ENCODE measurements at regions not wholly inside any gene's neighbourhood (a gene's known extent, or its start where the extent isn't known, plus 50 kb on each side); places are given as distances from the start of the nearest gene placed in this dataset.

DNA sequence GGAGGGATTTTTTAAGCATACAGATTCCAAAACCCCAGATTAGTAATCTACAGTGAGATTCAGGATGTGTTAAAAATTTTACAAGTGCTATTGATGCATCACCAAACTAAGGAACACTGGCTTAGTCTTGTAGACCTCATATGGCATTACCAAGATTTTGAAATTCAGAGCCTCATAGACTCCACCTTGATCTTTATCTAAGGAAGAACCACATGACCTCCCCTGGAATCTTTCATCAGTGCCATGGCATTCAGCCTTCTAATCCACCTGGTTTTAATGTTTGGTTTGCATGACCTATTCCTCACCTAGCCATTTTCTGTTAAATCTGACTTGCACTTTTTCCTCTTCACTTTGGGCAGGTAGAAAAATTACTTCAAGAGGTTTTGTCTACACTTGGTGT is 171.6 kb downstream of the NKX6-1 start:
- DNase-seq (ENCODE audit: extremely low read depth, insufficient read length) = no peak
- H3K27me3 ChIP-seq (replicated peaks; ENCODE audit: control insufficient read depth, insufficient read depth, low read length) = no peaks in the 10 kb centered on the region
- no peak for TF ChIP-seq CTCF (IDR thresholded peaks at IDR 0.05; ENCODE audit: insufficient read depth, low read length, poor library complexity, severe bottlenecking)
- no peaks in the 10 kb centered on the region for H3K36me3 ChIP-seq (ENCODE audit: control insufficient read depth, insufficient read depth, low read length)
- H3K4me3 ChIP-seq (replicated peaks; ENCODE audit: low read depth, low read length) = no peak overlapping the region

DNA sequence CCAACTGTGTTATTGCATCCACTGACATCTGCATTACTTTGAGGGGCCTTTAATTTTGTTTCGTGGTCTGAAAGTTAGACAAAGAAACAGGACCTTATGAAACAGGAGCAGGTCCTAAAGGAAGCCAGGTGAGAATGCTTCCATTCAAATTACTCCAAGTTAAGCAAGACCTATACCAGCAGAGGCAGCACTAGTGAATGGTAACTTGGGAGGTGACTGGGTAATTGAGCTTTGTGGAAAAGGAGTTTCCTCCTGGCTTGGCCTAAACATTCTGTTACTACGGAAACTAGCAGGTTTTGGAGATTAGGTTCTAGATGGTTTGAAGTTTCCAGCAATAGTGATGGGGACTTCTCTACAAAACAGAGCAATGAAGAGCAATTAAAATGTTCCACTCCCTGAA is 173.5 kb downstream of the NKX6-1 start:
- H3K4me3 ChIP-seq (replicated peaks; ENCODE audit: low read depth, low read length) = no peak overlapping the region
- TF ChIP-seq CTCF (IDR thresholded peaks at IDR 0.05; ENCODE audit: insufficient read depth, low read length, poor library complexity, severe bottlenecking) = no peak
- H3K36me3 ChIP-seq (ENCODE audit: control insufficient read depth, insufficient read depth, low read length) = no peaks in the 10 kb centered on the region
- no peaks in the 10 kb centered on the region for H3K27me3 ChIP-seq (replicated peaks; ENCODE audit: control insufficient read depth, insufficient read depth, low read length)
- no peak for DNase-seq (ENCODE audit: extremely low read depth, insufficient read length)

DNA sequence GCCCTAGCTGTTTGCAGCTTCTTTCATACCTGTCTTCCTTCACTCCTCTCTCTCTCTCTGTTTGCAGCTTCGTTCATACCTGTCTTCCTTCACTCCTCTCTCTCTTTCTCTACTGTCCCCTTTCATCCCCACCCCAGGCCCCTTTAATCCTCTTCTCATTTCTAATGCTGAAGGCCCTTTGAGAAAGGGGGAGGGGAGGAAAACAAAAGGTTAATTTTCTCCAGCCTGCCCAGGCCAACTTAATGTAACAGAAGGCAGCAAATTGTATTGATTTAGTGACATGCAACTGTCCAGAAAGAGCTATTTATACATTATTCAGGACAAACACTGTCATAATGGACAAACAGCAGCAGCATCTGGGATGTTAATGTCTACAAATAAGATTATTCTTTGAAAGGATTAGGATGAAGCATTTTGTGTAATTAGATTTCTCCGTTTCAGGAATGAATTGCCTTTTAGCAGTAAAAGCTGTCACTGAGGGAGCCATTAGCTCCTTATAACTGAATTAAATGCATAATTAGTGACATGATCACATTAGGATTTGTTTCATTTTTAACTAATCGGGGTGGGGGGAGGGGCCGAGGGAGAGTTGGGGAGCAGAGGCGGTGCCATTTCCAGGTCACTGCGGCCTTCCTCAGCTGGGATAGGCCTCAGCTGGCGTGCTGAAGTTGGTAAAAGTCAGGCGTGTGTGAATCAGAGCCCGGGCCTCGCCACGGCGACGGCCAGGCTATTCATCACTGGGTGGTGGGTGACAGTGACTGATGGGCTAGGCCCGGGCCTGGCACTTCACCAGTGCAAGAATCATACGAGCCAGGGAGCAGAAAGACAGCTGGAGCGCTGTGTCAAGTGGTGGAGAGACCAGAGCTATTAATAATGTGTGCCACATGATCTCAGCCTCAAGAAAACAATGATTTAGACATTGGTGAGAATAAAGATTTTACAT is 174.5 kb downstream of the NKX6-1 start:
- TF ChIP-seq CTCF (IDR thresholded peaks at IDR 0.05; ENCODE audit: insufficient read depth, low read length, poor library complexity, severe bottlenecking) = no peak
- Histone ChIP-seq H3K4me3 (replicated peaks; ENCODE audit: low read depth, low read length) (no peak overlapping the region), H3K36me3 (ENCODE audit: control insufficient read depth, insufficient read depth, low read length) (no peaks in the 10 kb centered on the region), H3K27me3 (replicated peaks; ENCODE audit: control insufficient read depth, insufficient read depth, low read length) (no peaks in the 10 kb centered on the region)
- DNase-seq (ENCODE audit: extremely low read depth, insufficient read length) = no peak

- no peaks in the 10 kb centered on the region; the same call in 1 of the 2 replicates for H3K27me3 ChIP-seq (replicated peaks; ENCODE audit: control insufficient read depth, insufficient read depth, low read length)
- no peaks in the 10 kb centered on the region for H3K36me3 ChIP-seq (ENCODE audit: control insufficient read depth, insufficient read depth, low read length)
- no peak for DNase-seq (ENCODE audit: extremely low read depth, insufficient read length)
- H3K4me3 ChIP-seq (replicated peaks; ENCODE audit: low read depth, low read length) = no peak overlapping the region
- no peak for TF ChIP-seq CTCF (IDR thresholded peaks at IDR 0.05; ENCODE audit: insufficient read depth, low read length, poor library complexity, severe bottlenecking)
Observed at GRCh38 chr4:84319124-84319523, 180.0 kb downstream of the NKX6-1 start.

DNA sequence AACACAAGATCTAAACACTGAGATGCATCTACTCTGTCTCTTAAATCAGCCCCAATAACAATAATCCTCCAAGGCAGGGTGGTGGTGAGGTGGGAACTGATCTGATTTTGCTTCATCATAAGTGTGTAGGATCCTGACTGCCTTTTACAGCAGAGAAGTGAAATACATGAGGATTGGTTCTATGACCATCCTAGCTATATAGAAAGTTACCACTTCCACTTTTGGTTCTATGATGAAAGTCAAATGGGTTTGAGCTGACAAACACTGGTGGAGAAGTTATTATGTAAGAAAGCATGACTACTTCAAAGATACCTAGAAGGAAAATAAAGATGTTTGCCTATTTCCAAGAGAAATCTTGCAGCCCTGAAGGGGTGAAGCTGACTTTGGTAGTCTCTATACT is 181.6 kb downstream of the NKX6-1 start:
- TF ChIP-seq CTCF (IDR thresholded peaks at IDR 0.05; ENCODE audit: insufficient read depth, low read length, poor library complexity, severe bottlenecking) = no peak
- no peak for DNase-seq (ENCODE audit: extremely low read depth, insufficient read length)
- Histone ChIP-seq H3K27me3 (replicated peaks; ENCODE audit: control insufficient read depth, insufficient read depth, low read length) (no peaks in the 10 kb centered on the region; the same call in 1 of the 2 replicates), H3K4me3 (replicated peaks; ENCODE audit: low read depth, low read length) (no peak overlapping the region), H3K36me3 (ENCODE audit: control insufficient read depth, insufficient read depth, low read length) (no peaks in the 10 kb centered on the region)
